Endodermal cell (in vitro differentiated cells): ENCODE measurements at regions not wholly inside any gene's neighbourhood (a gene's known extent, or its start where the extent isn't known, plus 50 kb on each side); places are given as distances from the start of the nearest gene placed in this dataset.

Experiments
- DNase-seq: peaks from one replicate; pipeline ENCODE4 v3.0.0-alpha.2; 2017
- H3K27ac ChIP-seq: 2 replicates; pipeline ENCODE4 v1.5.1; 2013; ENCODE audit warnings: mild to moderate bottlenecking, low read depth, low read length, moderate library complexity
- H3K27me3 ChIP-seq: 2 replicates; pipeline ENCODE4 v1.6.1; 2013; ENCODE audit warnings: mild to moderate bottlenecking, low read length, moderate library complexity; ENCODE audit not compliant: insufficient read depth, control insufficient read depth, poor library complexity, severe bottlenecking
- H3K36me3 ChIP-seq: 2 replicates; pipeline ENCODE4 v1.7.0; 2013; ENCODE audit warnings: mild to moderate bottlenecking, low read length, moderate library complexity; ENCODE audit not compliant: control insufficient read depth, insufficient read depth
- H3K4me1 ChIP-seq: one replicate; pipeline ENCODE4 v1.7.0; 2013; ENCODE audit warnings: low read length; ENCODE audit not compliant: control insufficient read depth, insufficient read depth
- H3K4me3 ChIP-seq: 2 replicates; pipeline ENCODE4 v1.5.1; 2013; ENCODE audit warnings: mild to moderate bottlenecking, low read length, moderate library complexity
- H3K9ac ChIP-seq: 2 replicates; pipeline ENCODE4 v1.6.1; 2013; ENCODE audit warnings: mild to moderate bottlenecking, low read length, moderate library complexity; ENCODE audit not compliant: poor library complexity, severe bottlenecking; ENCODE audit errors: extremely low read depth
- H3K9me3 ChIP-seq: 2 replicates; pipeline ENCODE4 v1.6.1; 2013; ENCODE audit warnings: mild to moderate bottlenecking, low read length, moderate library complexity; ENCODE audit not compliant: control insufficient read depth
- H3K27ac Mint-ChIP-seq: 2 replicates; pipeline ENCODE4 v1.8.0; 2020; ENCODE audit warnings: mixed read lengths
- H3K27me3 Mint-ChIP-seq: 2 replicates; pipeline ENCODE4 v1.8.0; 2021; ENCODE audit warnings: mild to moderate bottlenecking, mixed read lengths; ENCODE audit not compliant: insufficient read depth
- H3K36me3 Mint-ChIP-seq: 2 replicates; pipeline ENCODE4 v1.8.0; 2020; ENCODE audit warnings: low read depth, mixed read lengths
- H3K4me1 Mint-ChIP-seq: 2 replicates; pipeline ENCODE4 v1.8.0; 2020; ENCODE audit warnings: mixed read lengths
- H3K4me3 Mint-ChIP-seq: 2 replicates; pipeline ENCODE4 v1.8.0; 2020; ENCODE audit warnings: mild to moderate bottlenecking, moderate library complexity, mixed read lengths
- H3K9me3 Mint-ChIP-seq: 2 replicates; pipeline ENCODE4 v1.8.0; 2020; ENCODE audit warnings: mild to moderate bottlenecking, mixed read lengths
- WGBS, 2 experiments: methylation state at CpG; one replicate each; pipeline versions ENCODE4 v1.1.5 to v1.1.7; 2013; ENCODE audit warnings: missing lambda C conversion rate in 2 of 2, mixed read lengths in 1 of 2; ENCODE audit not compliant: insufficient coverage in 1 of 2, insufficient read length in 1 of 2; 5-methylcytosine and 5-hydroxymethylcytosine counted together
- TF ChIP-seq, protein P1 (sequence below): fragments of 200-600 bp; sonication (generic); conservative IDR thresholded peaks from 2 replicates; pipeline ENCODE4 v1.5.0; 2021; ENCODE audit warnings: antibody characterized with exemption, mild to moderate bottlenecking

GRCh38 chr11:23221366-23221765, 361.1 kb upstream of the CCDC179 start:
- no peak overlapping the region for H3K4me3 Mint-ChIP-seq
- H3K27me3 Mint-ChIP-seq: no peaks in the 10 kb centered on the region
- DNase-seq: no peak
- Histone ChIP-seq H3K4me3 (no peak overlapping the region), H3K36me3 (no peaks in the 10 kb centered on the region), H3K9me3 (no peaks in the 10 kb centered on the region), H3K9ac (no peak overlapping the region), H3K4me1 (no peaks in the 10 kb centered on the region), H3K27me3 (no peaks in the 10 kb centered on the region), H3K27ac (no peak overlapping the region)
- TF ChIP-seq, protein P1, sequence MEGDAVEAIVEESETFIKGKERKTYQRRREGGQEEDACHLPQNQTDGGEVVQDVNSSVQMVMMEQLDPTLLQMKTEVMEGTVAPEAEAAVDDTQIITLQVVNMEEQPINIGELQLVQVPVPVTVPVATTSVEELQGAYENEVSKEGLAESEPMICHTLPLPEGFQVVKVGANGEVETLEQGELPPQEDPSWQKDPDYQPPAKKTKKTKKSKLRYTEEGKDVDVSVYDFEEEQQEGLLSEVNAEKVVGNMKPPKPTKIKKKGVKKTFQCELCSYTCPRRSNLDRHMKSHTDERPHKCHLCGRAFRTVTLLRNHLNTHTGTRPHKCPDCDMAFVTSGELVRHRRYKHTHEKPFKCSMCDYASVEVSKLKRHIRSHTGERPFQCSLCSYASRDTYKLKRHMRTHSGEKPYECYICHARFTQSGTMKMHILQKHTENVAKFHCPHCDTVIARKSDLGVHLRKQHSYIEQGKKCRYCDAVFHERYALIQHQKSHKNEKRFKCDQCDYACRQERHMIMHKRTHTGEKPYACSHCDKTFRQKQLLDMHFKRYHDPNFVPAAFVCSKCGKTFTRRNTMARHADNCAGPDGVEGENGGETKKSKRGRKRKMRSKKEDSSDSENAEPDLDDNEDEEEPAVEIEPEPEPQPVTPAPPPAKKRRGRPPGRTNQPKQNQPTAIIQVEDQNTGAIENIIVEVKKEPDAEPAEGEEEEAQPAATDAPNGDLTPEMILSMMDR: no peak
- peaks cover 17% of the 10 kb centered on the region for H3K9me3 Mint-ChIP-seq
- peaks cover 5% of the 10 kb centered on the region for H3K4me1 Mint-ChIP-seq
- no peak overlapping the region for H3K27ac Mint-ChIP-seq
- peaks cover 4% of the 10 kb centered on the region for H3K36me3 Mint-ChIP-seq

GRCh38 chr11:23226331-23227077, 366.2 kb upstream of the CCDC179 start:
- no peaks in the 10 kb centered on the region for H3K9me3 Mint-ChIP-seq
- H3K4me3 ChIP-seq: no peak overlapping the region
- no peaks in the 10 kb centered on the region for H3K36me3 ChIP-seq
- H3K4me1 Mint-ChIP-seq: peaks cover 9% of the 10 kb centered on the region
- no peak overlapping the region for H3K9ac ChIP-seq
- no peaks in the 10 kb centered on the region for H3K27me3 ChIP-seq
- 94 to 95% methylated on average over 4 to 5 of the region's 5 CpGs for WGBS, 2 experiments
- no peak overlapping the region for H3K4me3 Mint-ChIP-seq
- DNase-seq: no peak
- TF ChIP-seq, protein P1: no peak
- no peaks in the 10 kb centered on the region for H3K36me3 Mint-ChIP-seq
- H3K9me3 ChIP-seq: no peaks in the 10 kb centered on the region
- H3K27ac Mint-ChIP-seq: no peak overlapping the region
- no peaks in the 10 kb centered on the region for H3K4me1 ChIP-seq
- H3K27me3 Mint-ChIP-seq: no peaks in the 10 kb centered on the region
- H3K27ac ChIP-seq: no peak overlapping the region

DNA sequence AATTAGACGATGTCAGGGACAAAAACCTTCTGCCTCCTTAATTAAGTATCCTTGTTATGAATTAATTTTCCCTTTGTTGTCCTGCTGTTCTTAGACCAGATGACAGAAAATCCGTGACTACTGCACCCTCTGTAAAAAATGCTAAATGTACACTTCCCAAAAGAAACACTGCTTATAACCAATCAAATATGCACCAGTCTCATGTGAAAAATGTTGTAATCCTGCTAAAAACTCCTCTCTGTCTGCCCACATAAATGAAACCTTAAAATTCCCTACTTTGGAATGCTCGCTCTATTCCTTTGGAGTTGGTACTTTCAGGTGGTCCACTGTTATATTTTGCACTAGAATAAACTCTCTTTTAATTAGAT, 366.8 kb upstream of the CCDC179 start:
- 0 to 39% methylated on average over 1 to 3 of the region's 3 CpGs for WGBS, 2 experiments
- Histone ChIP-seq H3K9me3 (no peaks in the 10 kb centered on the region), H3K36me3 (no peaks in the 10 kb centered on the region), H3K27ac (no peak overlapping the region), H3K27me3 (no peaks in the 10 kb centered on the region), H3K4me1 (no peaks in the 10 kb centered on the region), H3K9ac (no peak overlapping the region), H3K4me3 (no peak overlapping the region)
- Mint-ChIP-seq H3K4me1 (peaks cover 9% of the 10 kb centered on the region), H3K27ac (no peak overlapping the region), H3K36me3 (no peaks in the 10 kb centered on the region), H3K9me3 (no peaks in the 10 kb centered on the region), H3K4me3 (no peak overlapping the region), H3K27me3 (no peaks in the 10 kb centered on the region)
- no peak for DNase-seq
- TF ChIP-seq, protein P1: no peak
